GM11168 (cell line): ENCODE measurements at regions not wholly inside any gene's neighbourhood (a gene's known extent, or its start where the extent isn't known, plus 50 kb on each side); places are given as distances from the start of the nearest gene placed in this dataset.
"Not testable (repeated sequence)": the region's sequence is repeated elsewhere in the genome, so short reads cannot be mapped to it uniquely, and the experiment has no call there.

Experiments used
- in situ Hi-C: fragments of 300-500 bp; cut with MboI; formaldehyde crosslinking; loops from one replicate; pipeline ENCODE4 v1.12.0; 2022; ENCODE audit warnings: low sequenced_read_pairs; ENCODE audit not compliant: unreplicated experiment

DNA sequence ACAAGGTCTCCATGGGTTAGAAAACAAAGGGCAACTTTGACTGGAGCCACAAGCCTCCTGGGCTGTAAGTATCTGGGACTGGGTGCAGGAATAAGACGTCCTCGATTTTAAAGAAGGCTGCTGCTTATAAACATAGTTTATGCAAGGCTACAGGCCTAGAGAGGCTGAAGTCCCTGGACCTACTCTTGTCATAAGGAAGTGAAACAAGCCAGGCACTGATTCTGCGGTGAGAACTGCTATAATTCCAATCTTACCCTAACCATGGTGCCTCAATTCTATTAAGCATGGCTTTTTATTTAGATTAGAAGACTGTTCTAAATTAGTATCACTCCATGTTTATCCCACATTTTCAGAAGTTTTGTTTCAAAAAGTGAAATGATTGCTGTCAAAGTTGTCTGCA, 777.6 kb downstream of the PLOD2 start:
- in situ Hi-C loops = no loop called here

DNA sequence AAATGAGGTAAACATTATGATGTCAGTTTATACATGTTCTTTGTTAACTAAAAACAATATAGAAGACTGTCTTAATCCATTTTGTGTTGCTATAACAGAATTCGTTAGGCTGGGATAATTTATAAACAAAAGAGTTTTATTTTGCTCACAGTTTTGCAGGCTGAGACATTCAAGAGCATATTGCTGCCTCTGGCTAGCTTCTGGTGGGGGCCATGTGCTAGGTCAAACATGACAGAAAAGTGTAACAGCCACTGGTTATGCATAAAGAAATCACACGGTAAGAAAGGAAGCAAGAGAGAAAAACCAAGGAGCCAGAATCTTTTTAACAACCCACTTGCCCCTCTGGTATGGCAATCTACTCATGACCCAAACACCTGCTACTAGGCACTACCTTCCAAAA, 776.7 kb downstream of the PLOD2 start:
- in situ Hi-C loops = no loop called here

DNA sequence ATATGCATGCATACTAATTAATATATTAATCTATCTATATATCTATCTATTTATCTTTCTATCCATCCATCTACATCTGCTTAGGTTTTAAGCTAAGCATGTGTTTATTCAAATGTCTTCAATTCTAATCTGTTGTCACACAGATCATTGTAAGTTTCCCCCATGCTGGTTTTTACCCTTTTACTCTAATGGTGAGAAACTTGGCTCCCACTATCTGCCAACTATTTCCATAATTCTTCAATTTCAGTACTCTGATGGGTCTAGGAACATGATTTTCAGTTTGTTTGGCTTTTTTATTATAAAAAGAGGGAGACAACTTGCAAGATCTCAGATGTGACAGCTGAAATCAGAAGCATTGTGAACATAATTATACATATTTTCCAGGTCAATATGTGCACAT, 773.8 kb downstream of the PLOD2 start:
- in situ Hi-C loops = no loop called here

DNA sequence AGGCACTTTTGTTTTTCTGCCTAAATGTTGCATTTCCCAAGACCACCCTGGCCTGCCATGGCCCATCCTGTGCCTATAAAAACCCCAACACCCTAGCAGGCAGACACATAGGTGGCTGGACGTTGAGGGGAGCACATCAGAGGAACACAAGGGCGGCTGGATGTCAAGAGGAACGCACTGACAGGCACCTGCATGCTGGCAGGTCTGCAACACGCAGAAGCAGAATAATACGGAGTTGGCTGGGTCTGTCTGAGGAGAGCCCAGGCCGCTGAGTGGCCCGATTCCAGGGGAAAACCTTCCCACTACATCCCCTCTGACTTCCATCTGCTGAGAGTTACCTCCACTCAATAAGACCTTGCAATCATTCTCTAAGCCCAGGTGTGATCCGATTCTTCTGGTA, 765.6 kb downstream of the PLOD2 start:
- in situ Hi-C loops = no loop called here

DNA sequence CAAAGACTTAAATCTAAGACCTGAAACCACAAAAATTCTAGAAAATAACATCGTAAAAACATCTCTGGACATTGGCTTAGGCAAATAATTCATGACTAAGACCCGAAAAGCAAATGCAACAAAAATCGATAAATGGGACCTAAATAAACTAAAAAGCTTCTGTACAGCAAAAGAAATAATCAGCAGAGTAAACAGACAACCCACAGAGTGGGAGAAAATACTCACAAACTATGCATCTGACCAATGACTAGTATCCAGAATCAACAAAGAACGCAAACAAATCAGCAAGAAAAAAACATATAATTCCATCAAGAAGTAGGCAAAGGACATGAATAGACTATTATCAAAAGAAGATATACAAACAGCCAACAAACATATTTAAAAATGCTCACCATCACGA, 749.4 kb downstream of the PLOD2 start:
- in situ Hi-C loops = no loop called here

DNA sequence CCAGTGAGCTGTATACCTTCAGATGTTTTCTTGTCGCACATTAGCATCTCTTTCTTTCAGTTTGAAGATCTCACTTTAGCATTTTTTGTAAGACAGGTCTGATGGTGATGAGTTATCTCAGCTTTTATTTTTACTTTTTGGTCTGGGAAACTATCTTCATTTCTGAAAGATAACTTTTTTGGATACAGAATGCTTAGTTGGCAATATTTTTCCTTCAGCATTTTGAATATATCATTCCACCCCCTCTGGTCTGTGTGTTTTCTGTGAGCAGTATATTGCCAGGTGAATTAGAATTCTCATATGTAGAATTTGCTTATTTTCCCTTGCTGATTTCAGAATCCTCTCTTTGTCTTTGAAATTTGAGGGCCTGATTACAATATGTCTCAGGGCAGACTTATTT, 743.3 kb downstream of the PLOD2 start:
- in situ Hi-C loops = no loop called here

DNA sequence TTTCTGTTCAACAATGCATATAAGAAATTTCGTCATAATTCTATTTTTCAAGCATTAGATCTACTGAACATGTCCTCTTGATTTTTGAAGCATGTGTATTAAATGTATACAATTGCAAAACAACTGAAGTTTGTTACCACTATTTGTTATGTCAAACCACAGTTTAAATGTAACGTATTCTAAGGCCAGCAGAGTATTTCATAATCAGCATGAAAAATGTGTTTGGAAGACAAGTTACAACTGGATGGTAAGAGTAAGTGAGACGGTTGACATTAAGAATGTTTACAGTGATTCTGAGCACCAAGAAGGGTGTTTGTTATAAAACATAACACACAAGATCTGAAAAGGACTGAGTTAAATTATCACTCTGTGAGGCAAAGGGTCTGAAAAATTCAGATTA, 738.4 kb downstream of the PLOD2 start:
- in situ Hi-C loops = no loop called here

DNA sequence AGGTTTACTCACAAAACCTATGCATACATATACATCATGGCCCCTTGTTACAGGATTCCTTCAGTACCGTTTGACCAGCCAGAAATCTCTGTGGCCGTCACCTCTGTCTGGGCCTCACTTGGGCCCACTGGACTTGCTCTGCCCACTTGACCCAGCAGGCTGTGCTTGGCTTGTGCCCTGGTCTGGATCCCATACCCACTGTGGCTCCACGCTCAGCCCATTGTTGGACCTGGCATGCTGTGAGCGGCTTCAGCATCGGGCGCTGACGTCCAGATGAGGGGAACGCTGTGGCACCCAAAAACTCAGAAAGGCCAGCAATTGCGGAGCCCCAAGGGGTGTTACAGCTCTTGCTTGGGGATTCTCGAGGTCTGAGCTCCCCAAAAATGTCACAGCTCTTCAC, 733.6 kb downstream of the PLOD2 start:
- in situ Hi-C loops = no loop called here

DNA sequence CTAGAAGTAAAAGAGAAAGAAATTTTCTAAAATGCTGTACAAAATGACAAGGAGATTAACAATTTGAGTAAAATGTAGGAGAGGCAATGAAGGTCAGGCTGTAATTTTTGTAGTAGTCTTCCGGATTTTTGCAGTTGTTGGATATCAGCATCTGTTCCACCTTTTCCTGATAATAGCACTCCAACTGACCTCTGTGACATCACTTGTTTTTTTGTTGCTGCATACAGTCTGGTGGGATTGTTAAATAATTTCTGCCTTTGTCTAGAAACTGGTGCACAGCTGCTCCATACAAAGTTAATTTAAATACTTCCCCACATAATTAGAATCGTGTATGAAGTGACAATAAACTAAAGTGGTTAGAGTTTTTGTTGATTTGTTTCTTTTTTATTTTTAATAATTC, 731.4 kb downstream of the PLOD2 start:
- in situ Hi-C loops = no loop called here

DNA sequence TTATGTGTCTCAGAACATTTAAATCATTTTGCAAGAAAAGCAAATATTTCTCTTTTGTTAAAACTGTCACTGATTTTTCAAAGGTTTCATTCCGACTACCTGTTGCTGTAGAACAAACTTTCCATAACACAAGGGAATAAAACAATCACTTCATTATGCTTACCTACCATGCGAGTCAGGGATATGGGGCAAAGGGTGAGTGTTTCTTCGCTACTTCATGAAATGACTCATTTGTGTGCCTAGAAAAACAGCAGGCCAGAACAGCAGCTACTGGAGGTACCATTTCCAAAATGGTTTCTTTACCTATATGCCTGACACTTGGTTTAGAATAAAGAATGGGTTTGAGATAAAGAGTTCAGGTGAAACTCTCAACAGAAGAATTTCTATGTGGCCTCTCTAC, 712.5 kb downstream of the PLOD2 start:
- in situ Hi-C loops = no loop called here

DNA sequence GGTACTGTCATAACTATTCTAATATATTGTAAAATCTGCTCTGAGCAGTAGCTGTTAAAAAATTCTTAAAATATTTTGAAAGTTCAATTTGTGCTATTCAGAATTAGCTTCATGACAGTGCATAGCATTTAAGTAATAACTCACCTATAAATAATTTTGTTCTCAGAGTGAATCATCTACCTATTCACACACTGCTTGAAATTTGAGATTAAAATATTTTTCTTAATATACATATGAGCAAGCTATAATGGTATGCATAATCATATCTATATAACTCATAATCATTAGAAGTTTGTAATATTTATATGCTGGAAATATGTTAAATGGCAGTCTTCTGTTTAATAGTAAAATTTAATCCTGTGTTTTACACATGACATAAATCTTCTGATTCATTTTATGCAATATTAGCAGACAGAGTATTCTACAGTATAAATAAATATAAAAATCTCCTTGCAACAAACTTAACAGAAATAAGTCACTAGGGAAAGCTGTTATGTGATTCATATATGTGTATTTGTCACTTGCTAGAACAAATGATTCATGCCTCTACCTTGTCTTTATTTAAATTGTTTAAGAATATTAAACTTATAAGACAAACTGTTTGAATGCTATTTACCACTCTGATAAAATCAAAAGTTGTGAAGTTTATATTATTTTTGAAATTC, 710.8 kb downstream of the PLOD2 start:
- in situ Hi-C loops = no loop called here

DNA sequence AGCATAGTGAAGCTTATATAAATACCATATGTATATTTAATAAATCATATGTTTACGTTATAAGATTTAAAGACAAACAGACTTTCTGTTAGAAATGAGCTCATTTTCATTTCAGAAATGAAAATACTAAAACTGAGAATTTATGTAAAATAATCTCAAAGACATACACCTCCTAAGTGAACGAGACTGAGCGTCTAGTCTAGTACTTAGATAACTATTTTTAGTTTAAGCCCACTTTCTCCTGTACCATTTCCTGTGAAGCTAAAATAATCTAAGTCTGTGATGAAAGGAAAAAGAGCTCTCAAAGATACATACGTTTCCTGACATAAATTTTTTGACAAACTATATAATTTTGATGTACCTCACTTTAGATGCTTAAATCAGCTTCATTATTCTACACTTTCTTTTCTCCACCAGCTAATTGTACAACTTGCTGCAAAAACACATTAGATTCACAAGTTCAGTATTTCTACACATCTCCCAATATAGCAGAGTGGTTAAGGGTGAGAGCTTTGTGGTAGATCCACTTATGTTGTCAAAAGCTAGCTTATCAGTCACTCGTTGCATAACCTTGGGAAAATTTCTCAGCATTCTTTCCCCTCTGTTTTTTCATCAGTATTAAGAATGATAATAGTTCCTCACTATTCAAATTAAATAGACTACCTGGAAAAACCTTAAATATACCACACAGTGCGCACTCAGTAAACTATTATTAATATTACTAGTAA, 703.0 kb downstream of the PLOD2 start:
- in situ Hi-C loops = no loop called here

DNA sequence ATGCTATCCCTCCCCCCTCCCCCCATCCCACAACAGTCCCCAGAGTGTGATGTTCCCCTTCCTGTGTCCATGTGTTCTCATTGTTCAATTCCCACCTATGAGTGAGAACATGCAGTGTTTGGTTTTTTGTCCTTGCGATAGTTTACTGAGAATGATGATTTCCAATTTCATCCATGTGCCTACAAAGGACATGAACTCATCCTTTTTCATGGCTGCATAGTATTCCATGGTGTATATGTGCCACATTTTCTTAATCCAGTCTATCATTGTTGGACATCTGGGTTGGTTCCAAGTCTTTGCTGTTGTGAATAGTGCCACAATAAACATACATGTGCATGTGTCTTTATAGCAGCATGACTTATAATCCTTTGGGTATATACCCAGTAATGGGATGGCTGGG, 701.3 kb downstream of the PLOD2 start:
- in situ Hi-C loops = not testable (repeated sequence)

DNA sequence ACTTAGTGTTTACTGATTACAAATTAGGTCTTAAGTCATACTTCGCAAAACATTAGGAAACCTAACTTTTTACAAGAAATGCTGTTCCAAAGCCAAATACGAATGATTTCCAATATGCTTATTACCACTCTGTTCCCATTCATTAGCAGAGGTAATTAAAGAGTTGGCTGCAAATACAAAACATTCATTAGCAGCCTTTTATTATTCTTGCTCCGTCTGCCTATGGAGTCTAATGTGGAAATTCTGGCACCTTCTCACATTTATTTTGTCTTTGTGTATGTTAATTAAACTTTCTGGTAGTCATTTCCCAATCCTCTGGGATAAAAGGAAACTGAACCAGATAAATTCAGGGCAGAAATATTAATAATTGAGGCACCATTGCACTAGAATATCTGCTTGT, 689.0 kb downstream of the PLOD2 start:
- in situ Hi-C loops = no loop called here

DNA sequence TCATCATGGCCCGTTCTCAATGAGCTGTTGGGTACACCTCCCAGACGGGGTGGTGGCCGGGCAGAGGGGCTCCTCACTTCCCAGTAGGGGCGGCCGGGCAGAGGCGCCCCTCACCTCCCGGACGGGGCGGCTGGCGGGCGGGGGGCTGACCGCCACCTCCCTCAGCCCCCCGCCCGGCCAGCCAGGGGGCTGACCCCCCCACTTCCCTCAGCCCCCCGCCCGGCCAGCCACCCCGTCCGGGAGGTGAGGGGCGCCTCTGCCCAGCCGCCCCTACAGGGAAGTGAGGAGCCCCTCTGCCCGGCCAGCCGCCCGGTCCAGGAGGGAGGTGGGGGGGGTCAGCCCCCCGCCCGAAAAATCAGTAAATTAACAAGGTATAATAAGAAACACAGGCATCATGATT, 678.2 kb downstream of the PLOD2 start:
- in situ Hi-C loops = not testable (repeated sequence)

DNA sequence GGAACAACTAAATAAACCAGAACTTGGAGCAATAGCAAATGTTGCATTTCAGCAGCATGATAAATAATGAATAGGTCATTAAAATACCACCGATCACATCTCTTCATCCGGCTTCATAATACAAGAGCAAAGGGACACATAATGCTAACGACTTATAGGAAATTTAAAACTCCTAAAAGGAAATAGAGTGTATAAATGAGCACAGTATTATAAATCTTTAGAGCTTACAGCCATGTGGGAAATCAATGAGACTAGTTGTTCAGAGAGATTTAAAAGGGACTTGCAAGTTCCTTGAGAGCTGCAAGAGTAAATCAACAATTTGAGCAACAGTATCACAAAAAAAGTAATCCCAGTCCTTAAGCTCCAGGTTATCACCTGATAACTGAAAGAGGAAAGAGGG, 677.0 kb downstream of the PLOD2 start:
- in situ Hi-C loops = no loop called here

DNA sequence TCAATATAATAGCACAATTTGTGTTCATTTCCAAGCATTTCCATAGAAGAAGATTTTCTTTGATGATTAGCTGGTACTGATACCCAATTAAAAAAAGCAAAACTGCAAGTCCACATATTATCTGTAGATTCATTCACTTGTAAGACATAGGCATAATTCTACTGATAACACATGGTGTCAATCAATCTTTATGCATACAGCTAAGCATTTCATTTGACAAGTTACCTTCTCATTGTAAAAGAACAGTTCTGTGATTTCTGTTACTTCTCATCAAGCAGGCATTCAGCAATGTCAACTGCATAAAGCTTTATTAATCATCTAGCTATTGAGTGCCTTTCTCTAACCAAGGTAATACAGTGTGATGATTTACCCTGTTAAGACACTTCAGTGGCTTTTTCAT, 672.0 kb downstream of the PLOD2 start:
- in situ Hi-C loops = no loop called here

DNA sequence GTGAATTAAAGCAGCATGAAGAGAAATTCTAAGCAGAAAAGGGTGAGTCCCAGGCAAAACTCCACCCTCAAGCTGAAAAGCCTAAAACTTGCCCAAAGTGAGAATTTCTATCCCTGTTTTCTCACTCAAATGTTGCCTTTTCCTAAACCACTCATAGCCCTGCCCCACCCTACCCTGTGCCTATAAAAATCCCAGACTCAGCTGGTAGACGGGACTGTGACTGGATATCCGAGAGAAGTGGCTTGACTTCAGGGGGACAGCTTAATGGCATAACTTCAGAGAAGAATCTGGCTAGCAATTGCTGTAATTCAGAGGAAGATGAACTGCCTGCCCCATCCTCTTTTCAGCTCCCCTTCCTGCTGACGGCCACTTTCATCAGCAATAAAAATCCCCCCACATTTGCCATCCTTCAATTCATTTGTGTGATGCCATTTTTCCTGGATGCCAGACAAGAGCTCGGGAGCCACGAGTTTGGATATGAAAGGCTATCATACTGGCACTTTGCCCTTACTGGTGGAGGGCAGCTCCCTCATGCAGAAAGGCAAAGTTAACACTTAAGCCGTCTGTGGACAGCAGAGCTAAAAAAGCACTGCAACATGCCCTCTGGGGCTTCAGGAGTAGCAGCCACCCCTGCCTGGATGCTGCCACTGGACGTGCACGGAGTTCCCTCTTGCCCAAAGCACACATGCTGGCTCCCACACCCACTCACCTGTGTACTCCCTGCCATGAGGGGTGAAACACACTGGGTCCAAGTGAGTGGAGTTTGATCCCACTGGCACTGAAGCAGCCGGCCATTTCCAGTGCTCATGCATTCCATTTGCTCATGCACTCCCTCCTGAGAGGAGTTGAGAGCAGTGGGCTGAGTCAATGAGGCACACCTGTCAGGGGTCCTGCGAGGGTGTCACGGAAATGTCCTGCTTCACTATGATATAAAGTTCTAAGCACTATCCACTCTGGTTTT, 670.6 kb downstream of the PLOD2 start:
- in situ Hi-C loops = no loop called here

DNA sequence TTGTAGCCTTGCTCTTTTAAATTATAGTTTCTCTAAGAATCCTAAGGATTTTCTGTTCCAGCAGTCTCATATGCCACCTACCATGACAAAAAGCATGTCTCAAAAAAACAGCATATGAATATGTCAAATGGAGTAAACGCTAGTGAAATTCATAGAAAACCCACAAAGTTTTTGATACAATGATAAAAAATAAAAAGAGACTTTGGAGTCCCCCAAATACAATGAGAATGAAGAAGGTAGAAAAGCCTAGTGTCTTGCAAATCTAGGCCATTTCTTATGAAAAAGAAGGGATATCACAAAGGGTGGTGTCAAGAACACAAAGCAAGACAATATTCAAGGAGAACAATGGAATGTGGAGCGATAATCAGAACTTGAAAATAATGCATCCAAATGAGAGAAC, 668.5 kb downstream of the PLOD2 start:
- in situ Hi-C loops = no loop called here

DNA sequence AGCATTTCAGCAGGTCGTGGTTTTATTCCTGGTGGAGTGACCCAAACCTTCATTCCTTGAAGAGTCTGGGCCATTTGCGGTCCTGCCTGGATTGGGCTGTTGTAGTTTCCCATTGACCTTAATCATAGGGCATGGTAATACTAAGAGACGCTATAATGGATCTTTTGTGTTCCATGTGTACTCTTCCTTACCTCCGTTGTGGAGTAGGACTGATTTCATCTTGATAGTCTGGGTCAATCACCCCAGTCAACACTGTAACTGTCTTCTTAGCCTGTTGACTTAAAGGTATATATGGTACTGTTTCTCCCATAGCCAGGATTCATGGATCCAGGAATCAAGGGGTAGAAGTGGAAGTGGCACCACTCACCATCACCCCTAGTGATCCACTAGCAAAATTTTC, 643.6 kb downstream of the PLOD2 start:
- in situ Hi-C loops = not testable (repeated sequence)

DNA sequence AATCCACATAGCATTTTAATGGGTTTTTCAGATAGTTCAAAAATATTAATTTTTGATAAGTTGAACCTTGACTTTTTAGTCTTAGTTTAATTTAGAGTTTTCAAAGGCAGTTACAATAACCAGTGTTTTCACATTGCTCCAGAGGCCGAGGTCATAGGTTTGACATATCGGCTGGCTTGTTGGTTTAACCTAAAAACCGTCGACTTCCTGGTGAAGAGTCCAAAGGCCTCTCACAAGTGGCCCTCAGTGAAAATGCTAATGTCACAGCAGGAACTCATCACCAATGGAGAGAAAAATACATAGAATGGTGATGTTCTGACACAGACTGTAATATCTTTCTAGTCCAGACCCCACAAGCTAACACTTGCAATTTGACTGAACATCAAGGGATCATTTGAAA, 642.3 kb downstream of the PLOD2 start:
- in situ Hi-C loops = no loop called here
